ENCODE measurements at regions not wholly inside any gene's neighbourhood (a gene's known extent, or its start where the extent isn't known, plus 50 kb on each side); places are given as distances from the start of the nearest gene placed in this dataset.
"Not testable (repeated sequence)": the region's sequence is repeated elsewhere in the genome, so short reads cannot be mapped to it uniquely, and the experiment has no call there.

DNA sequence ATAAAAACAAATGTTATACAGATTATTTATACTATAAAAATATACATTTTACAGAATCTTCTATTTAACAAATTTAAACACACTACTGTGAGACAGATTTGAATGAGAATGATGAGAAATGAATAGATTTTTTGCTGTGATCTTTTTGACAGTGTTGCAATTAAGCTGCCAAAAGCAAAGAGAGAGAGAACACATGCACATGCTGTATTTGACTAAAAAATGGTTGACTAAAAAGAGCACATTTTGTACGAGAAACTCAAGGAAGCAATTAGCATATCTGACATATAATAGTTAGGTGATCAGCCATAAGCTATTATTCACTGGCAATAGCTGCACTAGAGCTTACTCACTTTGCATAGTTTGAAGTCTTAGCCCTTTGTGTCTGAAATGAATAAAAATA, 115.8 kb downstream of the SYT10 start:
- DNase-seq (ENCODE audit: low spot score) = no peak

DNA sequence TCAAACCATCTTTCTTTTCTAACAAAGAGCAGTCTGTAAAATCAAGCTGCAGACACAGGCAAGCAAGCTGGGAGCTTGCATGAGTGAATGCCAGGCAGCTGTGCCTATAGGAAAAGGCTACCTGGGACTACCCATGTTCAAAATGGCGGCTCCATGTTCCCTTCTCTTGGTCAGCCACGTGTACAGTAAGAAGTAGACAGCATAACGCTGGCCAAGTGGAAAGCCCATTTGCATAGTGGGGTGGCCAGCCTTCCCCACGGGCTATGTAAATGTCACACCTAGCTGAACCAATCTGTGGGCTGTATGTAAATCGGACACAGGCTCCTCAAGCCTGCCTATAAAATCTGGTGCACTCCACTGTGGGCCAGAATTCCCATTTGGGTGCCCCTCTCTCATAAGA, 117.1 kb downstream of the SYT10 start:
- no peak for DNase-seq (ENCODE audit: low spot score)

DNA sequence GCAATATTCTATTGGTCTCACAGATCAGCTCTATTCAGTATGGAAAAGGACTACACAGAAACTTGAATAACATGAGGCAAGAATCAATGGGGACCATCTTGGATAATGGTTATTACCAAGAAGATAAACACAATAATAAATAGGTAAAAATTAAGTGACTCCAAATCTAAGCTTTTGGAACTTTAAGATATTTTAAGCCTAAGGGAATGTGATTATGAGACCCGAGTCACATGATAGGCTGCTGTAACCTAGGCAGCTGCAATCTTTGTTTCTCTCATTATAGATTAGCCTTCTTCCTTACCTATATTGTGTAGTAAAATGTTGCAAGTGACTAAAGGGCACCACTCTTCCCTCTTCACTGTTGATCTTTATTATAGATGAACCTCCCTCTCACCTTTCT, 121.9 kb downstream of the SYT10 start:
- no peak for DNase-seq (ENCODE audit: low spot score)

DNA sequence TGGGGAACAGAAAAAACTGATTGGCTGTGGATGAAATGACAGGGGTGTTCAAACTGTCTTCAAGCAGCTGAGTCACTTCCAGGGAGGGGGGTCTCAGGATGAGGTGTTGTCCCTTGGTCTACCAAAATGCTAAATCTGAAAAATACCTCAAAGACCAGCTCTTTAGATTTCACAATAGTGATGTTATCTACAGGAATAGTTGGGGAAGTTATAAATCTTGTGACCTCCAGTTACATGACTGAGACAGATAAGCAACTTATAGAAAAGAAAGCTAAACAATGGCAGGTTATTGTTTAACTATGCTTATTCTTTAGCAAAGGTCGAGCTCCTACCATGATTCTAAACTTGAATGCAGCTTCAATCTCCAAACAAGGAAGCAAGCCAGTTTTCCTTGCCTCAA, 125.4 kb downstream of the SYT10 start:
- no peak for DNase-seq (ENCODE audit: low spot score)

DNA sequence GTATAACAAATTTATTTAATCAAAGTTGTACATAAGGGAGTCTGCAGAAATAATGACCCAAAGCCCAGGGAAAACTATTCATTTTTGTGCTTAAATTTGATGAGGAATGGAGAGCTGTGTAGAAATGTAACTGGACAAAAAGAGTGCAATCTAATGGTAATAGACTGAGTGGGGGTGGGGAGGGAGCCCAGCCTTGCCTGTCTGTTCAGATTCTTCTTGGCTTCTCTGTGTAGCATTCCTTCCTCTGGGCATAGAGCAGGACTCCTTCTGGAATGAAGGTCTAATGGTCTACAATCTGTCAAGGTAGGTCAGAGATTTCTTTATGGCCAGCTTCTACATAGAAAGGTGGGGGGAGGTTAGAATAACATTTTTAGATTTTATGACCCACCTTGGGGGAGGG, 126.1 kb downstream of the SYT10 start:
- DNase-seq (ENCODE audit: low spot score) = no peak

DNA sequence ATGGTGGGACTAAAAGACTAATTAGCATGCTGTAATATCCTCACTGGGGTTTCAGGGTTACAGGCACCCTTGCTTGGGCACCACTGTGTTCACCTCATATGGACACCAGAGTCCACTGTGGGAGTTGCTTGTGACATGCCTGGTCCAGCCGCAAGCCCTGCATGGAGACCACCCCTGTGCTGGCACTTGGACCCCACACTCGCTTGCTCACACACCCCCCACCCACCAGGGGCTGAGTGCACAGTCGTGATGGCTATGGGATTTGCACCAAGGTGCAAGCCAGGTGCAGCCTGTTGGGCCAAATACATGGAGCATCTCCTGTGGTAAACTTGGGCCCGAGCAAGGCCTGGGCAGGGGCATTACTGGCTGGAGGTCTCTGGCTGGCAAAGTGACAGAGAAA, 129.1 kb downstream of the SYT10 start:
- no peak for DNase-seq (ENCODE audit: low spot score)

DNA sequence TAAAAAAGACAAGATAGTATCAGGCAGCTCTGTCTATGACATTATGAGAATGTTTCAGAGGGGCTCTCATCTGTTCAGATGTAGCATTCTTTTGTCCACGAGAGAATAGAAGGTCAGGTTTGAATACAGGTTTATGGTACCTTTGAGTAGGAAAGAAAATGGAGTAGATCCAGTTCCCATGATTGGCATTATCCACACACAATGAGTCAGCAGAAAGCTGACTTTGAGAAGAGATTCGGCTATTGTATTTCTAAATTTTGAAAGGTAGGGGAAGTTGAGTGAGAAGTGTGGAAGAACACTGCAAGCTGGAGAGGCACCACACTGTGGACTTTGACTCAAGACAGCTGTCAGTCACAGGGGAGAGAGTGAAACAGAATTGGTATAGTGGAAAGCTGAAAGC, 135.4 kb downstream of the SYT10 start:
- no peak for DNase-seq (ENCODE audit: low spot score)

DNA sequence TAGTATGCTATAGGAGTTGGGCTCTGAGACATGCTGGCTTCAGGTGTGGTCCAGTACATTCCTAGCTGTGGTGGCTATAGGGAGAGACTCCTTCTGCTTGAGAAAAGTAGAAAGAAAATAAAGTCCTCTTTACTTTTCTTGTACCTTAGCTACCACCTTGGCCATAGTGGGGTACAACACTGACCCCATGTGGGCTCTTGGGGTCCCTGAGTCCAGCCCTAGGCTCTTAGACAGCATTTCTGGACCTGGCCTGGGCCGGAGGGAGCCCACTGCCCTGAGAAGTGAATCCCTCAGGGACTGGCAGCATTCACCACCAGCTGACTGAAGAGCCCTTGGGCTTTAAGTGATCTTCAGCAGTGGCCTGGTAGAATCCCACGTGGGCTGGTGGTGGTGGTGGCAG, 143.1 kb downstream of the SYT10 start:
- no peak for DNase-seq (ENCODE audit: low spot score)

DNA sequence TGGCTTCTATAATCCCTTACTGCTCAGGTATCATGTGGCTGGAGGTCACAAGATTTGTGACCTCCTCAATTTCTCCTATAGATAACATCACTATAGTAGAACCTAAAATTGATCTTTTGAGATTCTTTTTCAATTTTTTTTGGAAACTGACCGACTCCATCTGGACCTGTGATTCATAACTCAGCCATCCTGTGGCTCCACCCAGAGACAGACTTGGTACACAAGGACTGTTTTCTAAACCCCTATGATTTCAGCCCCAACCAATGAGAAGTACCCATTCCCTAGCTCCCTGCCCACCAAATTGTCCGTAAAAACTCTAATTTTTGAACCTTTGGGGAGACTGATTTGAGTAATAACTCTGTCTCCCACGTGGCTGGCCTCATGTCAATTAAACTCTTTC, 148.9 kb downstream of the SYT10 start:
- DNase-seq (ENCODE audit: low spot score) = no peak

DNA sequence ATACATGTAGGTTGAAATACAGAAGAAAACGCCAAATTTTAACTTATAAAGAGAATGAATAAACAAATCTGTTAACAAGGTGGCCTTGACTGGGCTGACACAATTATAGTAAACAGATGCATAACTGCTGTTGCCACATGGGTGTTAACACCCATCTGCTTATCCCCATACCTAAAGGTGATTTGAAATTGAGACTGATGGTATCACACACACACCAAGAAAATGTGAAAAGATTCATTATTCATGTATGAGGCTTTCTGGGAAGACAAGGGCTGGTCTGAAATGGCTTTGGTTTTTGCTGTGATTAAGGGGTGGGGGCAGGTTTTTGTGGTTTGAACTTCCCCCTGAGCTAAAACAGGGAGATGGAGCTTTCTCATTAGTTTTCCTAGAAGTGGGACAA, 156.6 kb downstream of the SYT10 start:
- DNase-seq (ENCODE audit: low spot score) = no peak

DNA sequence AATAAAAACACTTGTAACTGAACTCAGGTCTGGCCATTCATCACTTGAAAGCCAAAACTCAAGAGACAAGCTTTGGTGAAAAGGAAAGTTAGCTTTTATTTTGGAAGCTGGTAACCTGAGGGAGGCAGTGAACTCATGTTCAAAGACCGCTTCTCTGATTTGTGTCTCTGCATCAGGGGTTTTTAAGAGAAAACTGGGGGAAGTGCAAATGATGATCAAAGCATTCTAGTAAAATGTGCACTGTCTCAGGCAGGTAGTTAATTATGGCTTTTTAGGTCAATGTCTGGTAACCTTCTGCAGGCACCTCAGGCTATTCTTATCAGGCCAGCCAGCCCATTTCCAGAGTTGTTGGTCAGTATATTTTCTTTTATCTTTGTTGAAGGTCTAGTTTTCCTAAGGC, 162.2 kb downstream of the SYT10 start:
- no peak for DNase-seq (ENCODE audit: low spot score)

DNA sequence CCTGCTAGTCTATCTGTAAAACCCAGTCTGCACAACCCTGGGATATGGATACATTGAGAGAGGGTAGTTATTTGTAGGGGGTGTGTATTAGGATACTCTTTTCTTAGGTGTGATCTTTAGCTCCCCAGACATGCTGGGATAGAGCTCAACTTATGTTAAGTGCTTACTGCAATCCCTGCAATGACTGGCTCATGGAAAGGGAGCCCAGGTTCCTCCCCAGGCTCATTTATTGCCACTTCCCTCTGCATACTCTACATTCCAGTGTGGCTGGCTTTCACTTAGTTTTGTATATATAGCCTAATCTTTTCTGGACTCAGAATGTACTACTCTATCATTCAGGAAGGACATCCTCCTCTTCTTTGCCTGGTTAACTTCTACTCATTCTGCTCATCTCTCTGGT, 172.0 kb downstream of the SYT10 start:
- DNase-seq (ENCODE audit: low spot score) = no peak

DNA sequence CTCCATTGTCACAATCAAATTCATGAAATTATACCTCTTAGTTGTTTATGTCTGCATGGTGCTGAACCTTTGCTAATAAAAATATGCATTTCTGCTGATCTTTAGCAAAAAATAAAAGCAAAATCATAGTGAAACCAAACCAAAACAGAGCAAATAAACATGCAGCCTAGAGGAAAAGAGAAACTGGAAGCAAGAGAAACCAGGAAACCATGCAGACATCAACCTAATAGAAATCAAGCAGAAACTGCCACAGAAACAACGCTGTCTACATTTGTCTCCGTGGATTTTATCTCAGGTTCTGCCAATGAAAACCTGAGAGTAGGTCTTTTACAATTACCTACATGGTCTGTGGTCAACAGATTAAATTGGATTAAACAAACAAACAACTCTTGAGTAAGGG, 173.7 kb downstream of the SYT10 start:
- DNase-seq (ENCODE audit: low spot score) = no peak

DNA sequence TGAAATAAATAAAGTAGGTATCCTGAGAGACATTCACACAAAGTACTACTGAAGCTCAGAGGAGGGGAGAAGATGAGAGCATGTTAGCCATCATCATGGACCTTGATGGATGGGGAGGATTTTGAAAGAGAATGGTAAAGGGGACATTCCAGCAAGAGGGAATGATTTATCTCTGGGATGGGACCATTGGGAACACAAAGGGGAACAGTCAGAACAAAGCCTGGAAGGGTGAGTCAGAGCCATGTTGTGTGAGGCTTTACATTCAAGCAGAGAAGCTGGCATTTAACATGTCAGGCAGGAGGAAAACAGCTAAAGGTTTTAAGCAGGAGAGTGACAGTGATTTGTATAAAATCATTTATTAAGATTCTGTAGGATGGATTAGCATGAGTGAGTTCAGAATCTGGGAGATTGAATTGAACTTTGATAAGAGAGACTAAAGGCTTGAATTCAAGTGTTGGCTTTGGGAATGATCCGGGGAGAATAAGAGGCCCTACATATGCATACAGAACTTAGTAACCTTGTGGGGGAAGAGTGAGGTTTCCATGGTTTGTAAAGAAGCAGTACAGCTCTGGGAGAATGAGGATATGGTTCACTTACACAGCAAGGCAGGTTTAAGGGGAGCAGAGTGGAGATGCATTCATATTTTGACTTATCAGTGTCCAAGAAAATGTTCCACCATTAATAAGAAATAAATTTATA, 174.4 kb downstream of the SYT10 start:
- no peak for DNase-seq (ENCODE audit: low spot score)

DNA sequence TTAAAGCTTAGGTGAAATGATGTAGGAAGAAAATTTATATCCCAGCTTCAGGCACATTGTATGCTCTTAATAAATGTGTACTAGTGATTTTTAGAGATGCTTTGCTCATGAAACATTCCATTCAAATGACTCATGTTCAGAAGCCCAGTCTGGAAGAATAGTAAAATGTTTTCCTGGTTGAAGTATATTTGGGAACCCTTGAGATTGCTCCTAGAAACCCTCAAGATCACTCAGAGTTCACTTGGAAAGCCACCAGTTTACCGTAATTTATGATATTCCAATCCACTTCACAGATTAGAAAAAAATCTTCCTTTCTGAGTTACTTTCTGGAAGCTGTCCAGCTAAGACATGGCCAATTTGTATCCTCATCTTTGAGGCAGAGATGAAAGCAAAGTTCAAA, 186.4 kb downstream of the SYT10 start:
- DNase-seq (ENCODE audit: low spot score) = no peak

DNA sequence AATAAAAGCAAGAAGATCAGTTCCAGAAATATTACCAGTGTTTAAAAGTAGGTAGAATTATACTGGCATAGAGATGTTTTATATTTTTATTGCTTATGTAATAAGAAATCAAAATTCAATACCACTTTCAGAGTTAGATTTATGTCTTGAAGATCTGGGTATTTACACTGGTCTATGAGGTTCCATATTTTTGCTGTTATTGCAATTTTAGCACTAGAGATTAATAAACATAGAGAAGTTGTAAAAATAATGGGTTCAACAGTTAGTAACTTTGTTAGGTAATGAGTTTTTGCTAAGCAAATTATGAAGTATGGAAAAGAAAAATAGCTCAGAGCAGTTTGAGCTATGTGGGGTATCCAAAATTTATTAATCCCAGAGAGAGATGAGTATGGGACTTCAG, 188.1 kb downstream of the SYT10 start:
- no peak for DNase-seq (ENCODE audit: low spot score)

DNA sequence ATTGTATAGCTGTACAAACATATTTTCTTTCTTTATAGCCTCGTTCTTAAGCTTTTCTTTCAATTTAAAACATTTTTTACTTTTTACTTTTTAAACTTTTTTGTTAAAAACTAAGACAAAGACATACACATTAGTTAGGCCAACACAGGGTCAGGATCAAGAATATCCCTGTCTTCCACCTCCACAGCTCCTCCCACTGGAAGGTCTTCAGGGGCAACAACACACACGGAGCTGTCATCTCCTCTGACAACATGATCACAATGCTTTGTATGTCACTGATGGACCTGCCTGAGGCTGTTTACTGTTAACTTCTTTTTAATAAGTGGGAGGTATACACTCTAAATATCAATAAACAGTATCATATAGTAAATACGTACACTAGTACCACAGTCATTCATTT, 191.3 kb downstream of the SYT10 start:
- no peak for DNase-seq (ENCODE audit: low spot score)

DNA sequence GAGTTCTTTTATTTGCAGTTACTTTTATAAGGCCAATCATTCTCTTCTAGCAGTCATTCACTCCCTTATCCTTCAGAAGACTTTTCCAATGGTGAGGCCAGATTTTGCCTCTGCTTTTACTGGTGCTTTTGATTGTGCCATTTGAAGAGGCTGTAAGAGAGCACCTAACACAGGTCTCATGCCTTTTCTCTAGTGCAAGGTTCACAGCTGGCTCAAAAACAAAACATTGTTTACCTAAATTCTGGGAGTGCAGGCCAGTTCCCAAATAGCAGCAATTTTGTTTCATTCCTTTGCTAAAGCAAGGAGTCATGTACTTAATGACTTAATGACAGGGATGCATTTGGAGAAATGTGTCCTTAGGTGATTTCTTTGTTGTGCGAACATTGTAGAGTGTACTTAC, 192.0 kb downstream of the SYT10 start:
- no peak for DNase-seq (ENCODE audit: low spot score)

DNA sequence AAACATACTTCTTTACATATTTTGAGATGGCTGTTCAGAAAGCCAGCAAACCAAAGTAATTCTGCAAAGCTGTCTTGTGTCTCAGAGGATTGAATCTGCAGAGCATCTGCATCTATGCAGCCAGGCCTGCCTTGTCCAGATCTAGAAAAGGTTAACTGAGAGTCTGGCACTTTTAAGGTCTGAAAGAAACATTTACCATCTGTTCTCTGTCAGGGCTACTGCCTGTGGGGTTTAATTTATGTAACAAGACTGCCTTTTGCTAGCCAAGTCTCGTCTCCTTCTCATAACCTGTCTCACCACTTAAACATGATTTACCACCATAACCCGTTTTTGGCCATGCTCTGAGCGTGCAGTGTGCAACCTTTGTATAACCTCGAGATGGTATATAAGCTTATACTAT, 194.2 kb downstream of the SYT10 start:
- no peak for DNase-seq (ENCODE audit: low spot score)

DNA sequence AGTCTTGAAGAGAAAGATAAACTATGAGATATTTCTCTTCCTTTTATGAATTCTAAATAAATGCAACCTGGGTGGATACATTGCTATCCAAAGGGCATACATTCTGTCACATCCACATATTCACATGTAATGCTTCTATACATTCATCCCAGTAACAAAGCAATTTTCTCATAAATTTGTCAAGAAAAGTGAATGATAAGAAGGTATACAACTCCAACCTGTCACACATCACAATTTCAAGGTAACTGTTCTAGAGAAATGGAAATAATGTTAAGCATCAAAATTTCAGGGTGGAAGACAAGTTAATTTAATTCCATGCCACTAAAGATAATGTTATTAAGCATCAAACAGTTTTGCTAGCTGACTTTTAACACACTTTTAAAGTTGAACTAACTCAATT, 212.9 kb downstream of the SYT10 start:
- DNase-seq (ENCODE audit: low spot score) = no peak

DNA sequence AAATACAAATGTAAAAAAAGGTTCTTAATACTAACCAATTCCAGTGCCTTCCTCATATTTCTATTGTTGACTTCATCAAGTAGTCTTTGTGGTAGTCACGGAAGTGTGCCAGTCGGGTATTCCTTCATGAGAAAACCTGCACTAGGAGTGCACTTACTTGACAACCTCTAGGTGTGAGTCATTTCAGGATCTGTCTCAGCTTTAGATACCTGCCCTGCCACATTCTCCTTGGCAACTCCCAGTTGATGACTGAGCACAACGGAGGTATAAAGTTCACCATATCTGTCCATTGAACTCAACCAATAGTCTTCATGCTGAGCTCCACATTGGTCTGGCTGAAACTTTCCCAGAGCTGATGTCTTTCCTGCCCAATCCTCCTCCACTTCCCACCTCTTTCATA, 215.7 kb downstream of the SYT10 start:
- DNase-seq (ENCODE audit: low spot score) = no peak

DNA sequence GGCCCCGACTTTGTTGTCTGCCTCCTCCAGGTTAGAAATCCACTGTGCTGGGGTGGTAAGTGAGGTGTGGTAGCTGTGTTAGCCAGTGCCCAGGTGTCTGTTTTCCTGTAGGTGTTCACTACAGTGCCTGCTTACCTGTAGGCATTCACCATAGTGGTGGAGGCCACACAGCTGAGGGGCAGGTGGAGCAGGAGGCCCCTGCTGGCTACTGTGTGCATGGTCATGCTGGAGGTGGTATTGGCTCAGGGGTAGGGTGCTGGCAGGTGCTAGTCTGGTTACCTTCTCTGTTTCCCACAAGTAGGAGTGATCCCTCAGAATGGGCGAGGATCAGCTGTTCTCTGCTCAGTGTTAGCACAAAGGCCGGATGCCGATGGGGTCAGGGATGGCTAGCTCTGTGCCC, 217.3 kb downstream of the SYT10 start:
- DNase-seq (ENCODE audit: low spot score) = no peak

DNA sequence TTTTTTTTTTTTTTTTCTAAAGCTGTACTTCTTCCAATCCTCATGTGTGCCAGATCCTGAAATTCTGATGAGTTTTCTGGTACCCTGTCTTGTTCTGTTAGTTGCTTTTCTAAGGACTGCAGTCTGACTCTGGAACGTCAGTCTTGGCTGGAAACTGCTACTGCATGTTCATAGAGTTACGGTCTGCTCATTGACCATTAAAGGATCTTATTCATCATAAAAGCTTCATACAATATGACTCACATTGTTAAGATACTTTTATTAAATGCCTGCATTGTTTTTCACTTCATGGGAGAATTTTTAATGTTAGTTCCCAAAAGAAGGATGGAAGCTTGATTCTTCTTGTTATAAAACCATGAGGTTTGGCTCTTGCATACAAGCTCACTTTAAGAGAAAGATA, 233.6 kb downstream of the SYT10 start:
- no peak for DNase-seq (ENCODE audit: low spot score)

DNA sequence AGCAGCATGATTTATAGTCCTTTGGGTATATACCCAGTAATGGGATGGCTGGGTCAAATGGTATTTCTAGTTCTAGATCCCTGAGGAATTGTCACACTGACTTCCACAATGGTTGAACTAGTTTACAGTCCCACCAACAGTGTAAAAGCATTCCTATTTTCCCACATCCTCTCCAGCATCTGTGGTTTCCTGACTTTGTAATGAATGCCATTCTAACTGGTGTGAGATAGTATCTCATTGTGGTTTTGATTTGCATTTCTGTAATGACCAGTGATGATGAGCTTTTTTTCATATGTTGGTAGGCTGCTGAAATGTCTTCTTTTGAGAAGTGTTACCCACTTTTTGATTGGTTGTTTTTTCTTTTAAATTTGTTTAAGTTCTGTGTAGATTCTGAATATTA, 245.2 kb downstream of the SYT10 start:
- DNase-seq (ENCODE audit: low spot score) = not testable (repeated sequence)

DNA sequence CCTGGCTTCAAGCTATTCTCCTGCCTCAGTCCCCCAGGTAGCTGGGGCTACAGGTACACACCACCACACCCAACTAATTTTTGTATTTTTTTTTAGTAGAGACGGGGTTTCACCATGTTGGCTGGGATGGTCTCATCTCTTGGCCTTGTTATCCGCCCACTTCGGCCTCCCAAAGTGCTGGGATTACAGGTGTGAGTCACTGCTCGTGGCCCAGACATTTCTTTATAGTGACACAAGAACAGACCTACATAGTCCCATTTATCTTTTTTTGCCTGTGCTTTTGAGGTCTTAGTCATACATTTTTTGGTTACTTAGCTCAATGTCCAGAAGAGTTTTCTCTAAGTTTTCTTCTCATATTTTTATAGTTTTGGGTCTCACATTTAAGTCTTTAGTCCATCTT, 247.4 kb downstream of the SYT10 start:
- DNase-seq (ENCODE audit: low spot score) = no peak

Measured in cerebellar cortex (tissue), 1 donor.